HepG2 (cell line): ENCODE measurements at regions not wholly inside any gene's neighbourhood (a gene's known extent, or its start where the extent isn't known, plus 50 kb on each side); places are given as distances from the start of the nearest gene placed in this dataset.

Experiments
- ATAC-seq: fragments of 200-7000 bp; cut with Tn5 transposase; 3 replicates; pipeline ENCODE4 v1.9.1; 2020; ENCODE audit warnings: mild to moderate bottlenecking, moderate library complexity
- BruUV-seq: library from RNA; stranded (reverse); fragments of 400-500 nt; replicated peaks from 2 replicates; lab custom pipeline; 2021; lab: Mats Ljungman, UMichigan
- CTCF ChIA-PET: fragments of 300-600 bp; formaldehyde crosslinking; extraction: SDS; loops from one replicate; lab custom pipeline; 2021; ENCODE audit warnings: low total read pairs, inconsistent platforms, low intra/inter-chr PET ratio; lab: Yijun Ruan, JAX
- POLR2A ChIA-PET: fragments of 350-600 bp; sonication (Branson Sonifier 250); formaldehyde crosslinking; loops from one replicate; lab custom pipeline; 2020; ENCODE audit warnings: antibody characterized with exemption, inconsistent platforms; lab: Yijun Ruan, JAX
- DNase-seq: peaks from one replicate; pipeline ENCODE4 v3.0.0-alpha.2; 2015; ENCODE audit warnings: low spot score
- FAIRE-seq: peaks from 3 replicates; lab custom pipeline; 2011; peaks lifted over from hg19 to GRCh38; lab: Jason Lieb, UNC
- H2AFZ ChIP-seq: one replicate; pipeline ENCODE4 v1.6.1; 2011; ENCODE audit warnings: low read length, inconsistent platforms
- H3K27ac ChIP-seq: fragments of 300-600 bp; 3 replicates; pipeline ENCODE4 v1.8.0; 2011; ENCODE audit warnings: mixed run types, mild to moderate bottlenecking, mixed read lengths, low read length, inconsistent platforms; ENCODE audit not compliant: insufficient read depth; ENCODE audit errors: extremely low read length
- H3K27me3 ChIP-seq, 2 experiments: fragments of 200-600 bp in 1 of 2; 2 replicates in 1 of 2; 3 replicates in 1 of 2; pipeline versions ENCODE4 v1.6.0 to v1.8.0; 2011; ENCODE audit warnings: low read length in 2 of 2, mild to moderate bottlenecking in 2 of 2, moderate library complexity in 2 of 2, inconsistent platforms in 1 of 2; ENCODE audit not compliant: insufficient read depth in 2 of 2, control insufficient read depth in 1 of 2
- H3K36me3 ChIP-seq, 2 experiments: fragments of 200-600 bp in 1 of 2; replicated peaks in 1 of 2; 2 replicates in 1 of 2; 3 replicates in 1 of 2; pipeline versions ENCODE4 v1.5.1 to v1.8.0; 2011; ENCODE audit warnings: low read length in 2 of 2, inconsistent platforms in 1 of 2; ENCODE audit not compliant: insufficient read depth in 2 of 2, control insufficient read depth in 1 of 2
- H3K4me1 ChIP-seq: 2 replicates; pipeline ENCODE4 v1.5.1; 2012; ENCODE audit warnings: low read length, inconsistent platforms; ENCODE audit not compliant: insufficient read depth
- H3K4me2 ChIP-seq: 2 replicates; pipeline ENCODE4 v1.6.0; 2011; ENCODE audit warnings: low read depth, low read length, inconsistent platforms
- H3K4me3 ChIP-seq, 3 experiments: fragments of 200-600 bp in 1 of 3; sonication (generic), shearing (Covaris generic) in 1 of 3; replicated peaks in 1 of 3; 2 replicates each; pipeline ENCODE4 v1.5.1; 2011 to 2016; ENCODE audit warnings: low read length in 3 of 3, inconsistent platforms in 2 of 3, low read depth in 2 of 3, mild to moderate bottlenecking in 2 of 3, control low read depth in 1 of 3, mixed read lengths in 1 of 3; ENCODE audit not compliant: insufficient read depth in 1 of 3
- H3K79me2 ChIP-seq: one replicate; pipeline ENCODE4 v1.6.1; 2011; ENCODE audit warnings: low read length, inconsistent platforms; ENCODE audit not compliant: insufficient read depth
- H3K9ac ChIP-seq: 2 replicates; pipeline ENCODE4 v1.6.0; 2011; ENCODE audit warnings: mild to moderate bottlenecking, low read depth, low read length, inconsistent platforms; ENCODE audit not compliant: insufficient read depth
- H3K9me3 ChIP-seq: 2 replicates; pipeline ENCODE4 v1.5.1; 2012; ENCODE audit warnings: mild to moderate bottlenecking, low read length
- H4K20me1 ChIP-seq: 2 replicates; pipeline ENCODE4 v1.6.0; 2011; ENCODE audit warnings: inconsistent platforms, mild to moderate bottlenecking, low read length, moderate library complexity; ENCODE audit not compliant: insufficient read depth
- DR1 ChIP-seq: sonication (generic); formaldehyde crosslinking; IDR thresholded peaks from 2 replicates; pipeline ENCODE4 v1.8.0; 2021; ENCODE audit warnings: mild to moderate bottlenecking, missing genetic modification reagents, inconsistent platforms
- ESRRA ChIP-seq: sonication (generic); formaldehyde crosslinking; IDR thresholded peaks from 2 replicates; pipeline ENCODE4 v1.5.1; 2020; ENCODE audit warnings: mild to moderate bottlenecking, low read depth, missing genetic modification reagents
- KDM3A ChIP-seq: IDR thresholded peaks from 2 replicates; pipeline ENCODE4 v1.6.1; 2018; ENCODE audit warnings: low read depth, missing compliant biosample characterization
- MIER2 ChIP-seq: IDR thresholded peaks from 2 replicates; pipeline ENCODE4 v1.6.1; 2016; ENCODE audit warnings: missing biosample characterization, missing genetic modification reagents
- PPARG ChIP-seq: conservative IDR thresholded peaks from 2 replicates; pipeline ENCODE4 v1.6.1; 2016; ENCODE audit warnings: missing biosample characterization, missing genetic modification reagents
- RBAK ChIP-seq: sonication (generic); formaldehyde crosslinking; IDR thresholded peaks from 2 replicates; pipeline ENCODE4 v1.5.1; 2020; ENCODE audit warnings: mild to moderate bottlenecking, missing genetic modification reagents
- SAP130 ChIP-seq: IDR thresholded peaks from 2 replicates; pipeline ENCODE4 v1.6.1; 2016; ENCODE audit warnings: low read depth
- SSRP1 ChIP-seq: IDR thresholded peaks from 2 replicates; pipeline ENCODE4 v1.6.1; 2016; ENCODE audit warnings: control low read depth
- ZNF136 ChIP-seq: sonication (generic); formaldehyde crosslinking; IDR thresholded peaks from 2 replicates; pipeline ENCODE4 v1.8.1; 2022; ENCODE audit warnings: low read depth, mild to moderate bottlenecking, moderate library complexity, missing genetic modification reagents
- ZNF274 ChIP-seq: sonication (generic); formaldehyde crosslinking; IDR thresholded peaks from 2 replicates; pipeline ENCODE4 v1.5.1; 2020; ENCODE audit warnings: mild to moderate bottlenecking, missing genetic modification reagents
- ZNF558 ChIP-seq: sonication (generic); formaldehyde crosslinking; IDR thresholded peaks from 2 replicates; pipeline ENCODE4 v1.9.0; 2022; ENCODE audit warnings: mild to moderate bottlenecking, missing genetic modification reagents, borderline replicate concordance
- ZNF878 ChIP-seq: sonication (generic); formaldehyde crosslinking; IDR thresholded peaks from 2 replicates; pipeline ENCODE4 v1.8.1; 2023; ENCODE audit warnings: mild to moderate bottlenecking, missing genetic modification reagents, moderate library complexity
- WGBS: methylation state at CpG from one replicate; pipeline ENCODE4 v1.1.6; 2017; ENCODE audit warnings: low lambda C conversion rate; 5-methylcytosine and 5-hydroxymethylcytosine counted together
- in situ Hi-C: cut with HindIII; loops from 2 replicates; pipeline ENCODE4 v1.10.0; 2017; ENCODE audit warnings: low pct_unique_long_range_greater_than_20kb; ENCODE audit not compliant: extremely low pct_ligation_motif_present
- intact Hi-C: fragments of 100-400 bp; cut with micrococcal nuclease; formaldehyde crosslinking; loops from one replicate; pipeline ENCODE4 v1.10.0; 2022; ENCODE audit not compliant: unreplicated experiment
- TF ChIP-seq, protein P1 (sequence below): sonication (generic); formaldehyde crosslinking; IDR thresholded peaks from 2 replicates; pipeline ENCODE4 v1.4.0; 2020; ENCODE audit warnings: missing genetic modification reagents, borderline replicate concordance
- TF ChIP-seq, protein P2 (sequence below): sonication (generic); formaldehyde crosslinking; IDR thresholded peaks from 2 replicates; pipeline ENCODE4 v1.8.1; 2023; ENCODE audit warnings: mild to moderate bottlenecking, missing genetic modification reagents
- TF ChIP-seq, protein P3 (sequence below): IDR thresholded peaks from 2 replicates; pipeline ENCODE4 v1.6.1; 2016
- TF ChIP-seq, protein P4 (sequence below): sonication (generic); formaldehyde crosslinking; IDR thresholded peaks from 2 replicates; pipeline ENCODE4 v1.4.0; 2020; ENCODE audit warnings: missing genetic modification reagents

DNA sequence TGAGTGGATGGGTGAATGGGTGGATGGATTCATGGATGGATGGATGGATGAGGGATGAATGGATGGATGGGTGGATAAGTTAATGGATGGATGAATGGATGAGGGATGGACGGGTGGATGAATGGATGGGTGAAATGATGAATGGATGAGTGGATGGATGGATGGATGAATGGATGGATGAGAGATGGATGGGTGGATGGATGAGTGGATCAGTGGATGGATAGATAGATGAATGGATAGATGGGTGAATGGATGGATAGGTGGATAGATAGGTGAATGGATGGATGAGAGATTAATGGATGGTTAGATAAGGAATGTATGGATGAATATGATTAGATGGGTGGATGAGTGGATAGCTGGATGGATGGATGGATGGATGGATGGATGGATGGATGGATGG, 313.5 kb downstream of the NPHP4 start:
- H3K27ac ChIP-seq = no peak overlapping the region
- peaks cover 5% of the 10 kb centered on the region; the same call in 1 of the 2 replicates for H3K9me3 ChIP-seq
- intact Hi-C loops (no loop called here), in situ Hi-C loops (no loop called here)
- FAIRE-seq (no peak), ATAC-seq (no peak), DNase-seq (no peak)
- ChIA-PET POLR2A (no interaction called here), CTCF (no interaction called here)
- H3K4me3 ChIP-seq = no peak overlapping the region
- H2AFZ ChIP-seq = no peak overlapping the region
- no peaks in the 10 kb centered on the region for H3K79me2 ChIP-seq
- no TSS peak for BruUV-seq
- no peak overlapping the region for H3K4me2 ChIP-seq
- no peaks in the 10 kb centered on the region for H3K36me3 ChIP-seq
- H4K20me1 ChIP-seq = no peaks in the 10 kb centered on the region
- H3K4me1 ChIP-seq = no peaks in the 10 kb centered on the region
- 0% methylated on average over 1 of the region's 1 CpG for WGBS
- peaks cover 0 to 8% of the 10 kb centered on the region in 2 experiments; a peak in 2 of 5 replicates for H3K27me3 ChIP-seq
- H3K9ac ChIP-seq = no peak overlapping the region
- TF ChIP-seq RBAK (CRISPR knock-in tag) (no peak), SSRP1 (CRISPR knock-in tag) (no peak), ESRRA (CRISPR knock-in tag) (no peak), SAP130 (CRISPR knock-in tag) (no peak), PPARG (CRISPR knock-in tag) (no peak), DR1 (CRISPR knock-in tag) (no peak), ZNF878 (no peak), ZNF558 (CRISPR knock-in tag) (no peak), KDM3A (CRISPR knock-in tag) (no peak), MIER2 (CRISPR knock-in tag) (no peak), ZNF274 (CRISPR knock-in tag) (no peak), ZNF136 (CRISPR knock-in tag) (no peak)
- TF ChIP-seq, protein P1, sequence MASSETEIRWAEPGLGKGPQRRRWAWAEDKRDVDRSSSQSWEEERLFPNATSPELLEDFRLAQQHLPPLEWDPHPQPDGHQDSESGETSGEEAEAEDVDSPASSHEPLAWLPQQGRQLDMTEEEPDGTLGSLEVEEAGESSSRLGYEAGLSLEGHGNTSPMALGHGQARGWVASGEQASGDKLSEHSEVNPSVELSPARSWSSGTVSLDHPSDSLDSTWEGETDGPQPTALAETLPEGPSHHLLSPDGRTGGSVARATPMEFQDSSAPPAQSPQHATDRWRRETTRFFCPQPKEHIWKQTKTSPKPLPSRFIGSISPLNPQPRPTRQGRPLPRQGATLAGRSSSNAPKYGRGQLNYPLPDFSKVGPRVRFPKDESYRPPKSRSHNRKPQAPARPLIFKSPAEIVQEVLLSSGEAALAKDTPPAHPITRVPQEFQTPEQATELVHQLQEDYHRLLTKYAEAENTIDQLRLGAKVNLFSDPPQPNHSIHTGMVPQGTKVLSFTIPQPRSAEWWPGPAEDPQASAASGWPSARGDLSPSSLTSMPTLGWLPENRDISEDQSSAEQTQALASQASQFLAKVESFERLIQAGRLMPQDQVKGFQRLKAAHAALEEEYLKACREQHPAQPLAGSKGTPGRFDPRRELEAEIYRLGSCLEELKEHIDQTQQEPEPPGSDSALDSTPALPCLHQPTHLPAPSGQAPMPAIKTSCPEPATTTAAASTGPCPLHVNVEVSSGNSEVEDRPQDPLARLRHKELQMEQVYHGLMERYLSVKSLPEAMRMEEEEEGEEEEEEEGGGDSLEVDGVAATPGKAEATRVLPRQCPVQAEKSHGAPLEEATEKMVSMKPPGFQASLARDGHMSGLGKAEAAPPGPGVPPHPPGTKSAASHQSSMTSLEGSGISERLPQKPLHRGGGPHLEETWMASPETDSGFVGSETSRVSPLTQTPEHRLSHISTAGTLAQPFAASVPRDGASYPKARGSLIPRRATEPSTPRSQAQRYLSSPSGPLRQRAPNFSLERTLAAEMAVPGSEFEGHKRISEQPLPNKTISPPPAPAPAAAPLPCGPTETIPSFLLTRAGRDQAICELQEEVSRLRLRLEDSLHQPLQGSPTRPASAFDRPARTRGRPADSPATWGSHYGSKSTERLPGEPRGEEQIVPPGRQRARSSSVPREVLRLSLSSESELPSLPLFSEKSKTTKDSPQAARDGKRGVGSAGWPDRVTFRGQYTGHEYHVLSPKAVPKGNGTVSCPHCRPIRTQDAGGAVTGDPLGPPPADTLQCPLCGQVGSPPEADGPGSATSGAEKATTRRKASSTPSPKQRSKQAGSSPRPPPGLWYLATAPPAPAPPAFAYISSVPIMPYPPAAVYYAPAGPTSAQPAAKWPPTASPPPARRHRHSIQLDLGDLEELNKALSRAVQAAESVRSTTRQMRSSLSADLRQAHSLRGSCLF (CRISPR knock-in tag) = no peak
- TF ChIP-seq, protein P2, sequence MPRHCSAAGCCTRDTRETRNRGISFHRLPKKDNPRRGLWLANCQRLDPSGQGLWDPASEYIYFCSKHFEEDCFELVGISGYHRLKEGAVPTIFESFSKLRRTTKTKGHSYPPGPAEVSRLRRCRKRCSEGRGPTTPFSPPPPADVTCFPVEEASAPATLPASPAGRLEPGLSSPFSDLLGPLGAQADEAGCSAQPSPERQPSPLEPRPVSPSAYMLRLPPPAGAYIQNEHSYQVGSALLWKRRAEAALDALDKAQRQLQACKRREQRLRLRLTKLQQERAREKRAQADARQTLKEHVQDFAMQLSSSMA (CRISPR knock-in tag) = no peak
- TF ChIP-seq, protein P3, sequence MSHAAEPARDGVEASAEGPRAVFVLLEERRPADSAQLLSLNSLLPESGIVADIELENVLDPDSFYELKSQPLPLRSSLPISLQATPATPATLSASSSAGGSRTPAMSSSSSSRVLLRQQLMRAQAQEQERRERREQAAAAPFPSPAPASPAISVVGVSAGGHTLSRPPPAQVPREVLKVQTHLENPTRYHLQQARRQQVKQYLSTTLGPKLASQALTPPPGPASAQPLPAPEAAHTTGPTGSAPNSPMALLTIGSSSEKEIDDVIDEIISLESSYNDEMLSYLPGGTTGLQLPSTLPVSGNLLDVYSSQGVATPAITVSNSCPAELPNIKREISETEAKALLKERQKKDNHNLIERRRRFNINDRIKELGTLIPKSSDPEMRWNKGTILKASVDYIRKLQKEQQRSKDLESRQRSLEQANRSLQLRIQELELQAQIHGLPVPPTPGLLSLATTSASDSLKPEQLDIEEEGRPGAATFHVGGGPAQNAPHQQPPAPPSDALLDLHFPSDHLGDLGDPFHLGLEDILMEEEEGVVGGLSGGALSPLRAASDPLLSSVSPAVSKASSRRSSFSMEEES = no peak
- TF ChIP-seq, protein P4, sequence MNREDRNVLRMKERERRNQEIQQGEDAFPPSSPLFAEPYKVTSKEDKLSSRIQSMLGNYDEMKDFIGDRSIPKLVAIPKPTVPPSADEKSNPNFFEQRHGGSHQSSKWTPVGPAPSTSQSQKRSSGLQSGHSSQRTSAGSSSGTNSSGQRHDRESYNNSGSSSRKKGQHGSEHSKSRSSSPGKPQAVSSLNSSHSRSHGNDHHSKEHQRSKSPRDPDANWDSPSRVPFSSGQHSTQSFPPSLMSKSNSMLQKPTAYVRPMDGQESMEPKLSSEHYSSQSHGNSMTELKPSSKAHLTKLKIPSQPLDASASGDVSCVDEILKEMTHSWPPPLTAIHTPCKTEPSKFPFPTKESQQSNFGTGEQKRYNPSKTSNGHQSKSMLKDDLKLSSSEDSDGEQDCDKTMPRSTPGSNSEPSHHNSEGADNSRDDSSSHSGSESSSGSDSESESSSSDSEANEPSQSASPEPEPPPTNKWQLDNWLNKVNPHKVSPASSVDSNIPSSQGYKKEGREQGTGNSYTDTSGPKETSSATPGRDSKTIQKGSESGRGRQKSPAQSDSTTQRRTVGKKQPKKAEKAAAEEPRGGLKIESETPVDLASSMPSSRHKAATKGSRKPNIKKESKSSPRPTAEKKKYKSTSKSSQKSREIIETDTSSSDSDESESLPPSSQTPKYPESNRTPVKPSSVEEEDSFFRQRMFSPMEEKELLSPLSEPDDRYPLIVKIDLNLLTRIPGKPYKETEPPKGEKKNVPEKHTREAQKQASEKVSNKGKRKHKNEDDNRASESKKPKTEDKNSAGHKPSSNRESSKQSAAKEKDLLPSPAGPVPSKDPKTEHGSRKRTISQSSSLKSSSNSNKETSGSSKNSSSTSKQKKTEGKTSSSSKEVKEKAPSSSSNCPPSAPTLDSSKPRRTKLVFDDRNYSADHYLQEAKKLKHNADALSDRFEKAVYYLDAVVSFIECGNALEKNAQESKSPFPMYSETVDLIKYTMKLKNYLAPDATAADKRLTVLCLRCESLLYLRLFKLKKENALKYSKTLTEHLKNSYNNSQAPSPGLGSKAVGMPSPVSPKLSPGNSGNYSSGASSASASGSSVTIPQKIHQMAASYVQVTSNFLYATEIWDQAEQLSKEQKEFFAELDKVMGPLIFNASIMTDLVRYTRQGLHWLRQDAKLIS = no peak
